ENCODE measurements at regions not wholly inside any gene's neighbourhood (a gene's known extent, or its start where the extent isn't known, plus 50 kb on each side); places are given as distances from the start of the nearest gene placed in this dataset.

- TF ChIP-seq RAD21 (conservative IDR thresholded peaks at IDR 0.05) (no peak), SMC3 (conservative IDR thresholded peaks at IDR 0.05; ENCODE audit: poor library complexity) (no peak), POLR2AphosphoS5 (IDR thresholded peaks at IDR 0.05) (no peak), EZH2 (IDR thresholded peaks at IDR 0.05; ENCODE audit: borderline replicate concordance, insufficient read depth, low read length, poor library complexity, severe bottlenecking) (no peak), TAF1 (IDR thresholded peaks at IDR 0.05; ENCODE audit: low read depth) (no peak), REST (IDR thresholded peaks at IDR 0.05; ENCODE audit: borderline replicate concordance) (no peak), CTCF (IDR thresholded peaks at IDR 0.05; ENCODE audit: poor library complexity, severe bottlenecking) (no peak), MXI1 (conservative IDR thresholded peaks at IDR 0.05; ENCODE audit: poor library complexity, severe bottlenecking) (no peak), EP300 (conservative IDR thresholded peaks at IDR 0.05; ENCODE audit: poor library complexity, severe bottlenecking) (no peak)
- Histone ChIP-seq H3K36me3 (ENCODE audit: insufficient read depth, low read length) (no peaks in the 10 kb centered on the region), H3K9me2 (ENCODE audit: insufficient read depth, low read length) (no peaks in the 10 kb centered on the region), H2AFZ (ENCODE audit: low read depth, low read length) (no peak overlapping the region), H4K20me1 (ENCODE audit: insufficient read depth) (no peaks in the 10 kb centered on the region), H3F3A (ENCODE audit: insufficient read depth, low read length, poor library complexity, severe bottlenecking) (no peaks in the 10 kb centered on the region), H3K79me2 (replicated peaks; ENCODE audit: insufficient read depth, low read length) (no peaks in the 10 kb centered on the region), H3K4me3 (ENCODE audit: low read length) (no peak overlapping the region), H3K27me3 (ENCODE audit: insufficient read depth, low read depth, low read length) (no peaks in the 10 kb centered on the region), H3K9ac (ENCODE audit: low read length) (no peak overlapping the region), H3K4me2 (ENCODE audit: low read length) (no peak overlapping the region), H3K9me3 (ENCODE audit: low read length) (no peaks in the 10 kb centered on the region), H3K27ac (ENCODE audit: low read length) (no peak overlapping the region)
Measured at GRCh38 chrX:38856670-38857265, 55.5 kb downstream of the MID1IP1 start.

GRCh38 chrX:38857736-38858523 is 56.7 kb downstream of the MID1IP1 start:
- Histone ChIP-seq H3K9ac (ENCODE audit: low read length) (no peak overlapping the region), H3K27me3 (ENCODE audit: insufficient read depth, low read depth, low read length) (no peaks in the 10 kb centered on the region), H3K4me2 (ENCODE audit: low read length) (no peak overlapping the region), H3K79me2 (replicated peaks; ENCODE audit: insufficient read depth, low read length) (no peaks in the 10 kb centered on the region), H3K36me3 (ENCODE audit: insufficient read depth, low read length) (no peaks in the 10 kb centered on the region), H3F3A (ENCODE audit: insufficient read depth, low read length, poor library complexity, severe bottlenecking) (no peaks in the 10 kb centered on the region), H4K20me1 (ENCODE audit: insufficient read depth) (no peaks in the 10 kb centered on the region), H3K27ac (ENCODE audit: low read length) (no peak overlapping the region), H3K9me3 (ENCODE audit: low read length) (no peaks in the 10 kb centered on the region), H3K9me2 (ENCODE audit: insufficient read depth, low read length) (no peaks in the 10 kb centered on the region), H3K4me3 (ENCODE audit: low read length) (no peak overlapping the region), H2AFZ (ENCODE audit: low read depth, low read length) (no peak overlapping the region)
- TF ChIP-seq CTCF (IDR thresholded peaks at IDR 0.05; ENCODE audit: poor library complexity, severe bottlenecking) (no peak), MXI1 (conservative IDR thresholded peaks at IDR 0.05; ENCODE audit: poor library complexity, severe bottlenecking) (no peak), SMC3 (conservative IDR thresholded peaks at IDR 0.05; ENCODE audit: poor library complexity) (no peak), POLR2AphosphoS5 (IDR thresholded peaks at IDR 0.05) (no peak), EP300 (conservative IDR thresholded peaks at IDR 0.05; ENCODE audit: poor library complexity, severe bottlenecking) (no peak), TAF1 (IDR thresholded peaks at IDR 0.05; ENCODE audit: low read depth) (no peak), REST (IDR thresholded peaks at IDR 0.05; ENCODE audit: borderline replicate concordance) (no peak), RAD21 (conservative IDR thresholded peaks at IDR 0.05) (no peak), EZH2 (IDR thresholded peaks at IDR 0.05; ENCODE audit: borderline replicate concordance, insufficient read depth, low read length, poor library complexity, severe bottlenecking) (no peak)
